Panc1 (cell line): ENCODE measurements at regions not wholly inside any gene's neighbourhood (a gene's known extent, or its start where the extent isn't known, plus 50 kb on each side); places are given as distances from the start of the nearest gene placed in this dataset.

Experiments used
- ATAC-seq: fragments of 200-7000 bp; cut with Tn5 transposase; 2 replicates; pipeline ENCODE4 v1.9.1; 2020; ENCODE audit warnings: mild to moderate bottlenecking, moderate library complexity
- BruUV-seq: library from RNA; stranded (reverse); fragments of 400-500 nt; replicated peaks from 2 replicates; lab custom pipeline; 2021; lab: Mats Ljungman, UMichigan
- CTCF ChIA-PET: fragments of 300-600 bp; sonication (Branson Sonifier 250); formaldehyde crosslinking; loops from one replicate; lab custom pipeline; 2022; ENCODE audit warnings: antibody characterized with exemption; lab: Charles Lee
- POLR2A ChIA-PET: fragments of 300-600 bp; sonication (Branson Sonifier 250); formaldehyde crosslinking; loops from one replicate; lab custom pipeline; 2022; ENCODE audit warnings: antibody characterized with exemption; lab: Charles Lee
- DNase-seq: peaks from one replicate; pipeline ENCODE4 v3.0.0-alpha.2; 2010; ENCODE audit warnings: low read depth, low spot score
- H3K27ac ChIP-seq: 2 replicates; pipeline ENCODE4 v1.5.1; 2011; ENCODE audit warnings: mild to moderate bottlenecking, low read length, inconsistent platforms
- H3K27me3 ChIP-seq: fragments of 200-500 bp; sonication (Bioruptor generic); 2 replicates; pipeline ENCODE4 v1.6.0; 2014; ENCODE audit warnings: low read length, inconsistent platforms; ENCODE audit not compliant: control insufficient read depth, insufficient read depth
- H3K36me3 ChIP-seq: fragments of 200-500 bp; sonication (Bioruptor generic); 2 replicates; pipeline ENCODE4 v1.5.1; 2014; ENCODE audit warnings: inconsistent platforms, mild to moderate bottlenecking, low read length, moderate library complexity; ENCODE audit not compliant: control insufficient read depth, insufficient read depth
- H3K4me1 ChIP-seq: 2 replicates; pipeline ENCODE4 v1.5.1; 2011; ENCODE audit warnings: inconsistent platforms, mild to moderate bottlenecking, low read length, moderate library complexity; ENCODE audit not compliant: control insufficient read depth, insufficient read depth
- H3K4me3 ChIP-seq, 2 experiments: 2 replicates each; pipeline ENCODE4 v1.5.1; 2011 to 2012; ENCODE audit warnings: low read depth in 2 of 2, low read length in 2 of 2, mild to moderate bottlenecking in 2 of 2, inconsistent platforms in 1 of 2, moderate library complexity in 1 of 2
- H3K9me3 ChIP-seq: fragments of 200-500 bp; sonication (Bioruptor generic); 2 replicates; pipeline ENCODE4 v1.5.1; 2014; ENCODE audit warnings: low read depth, mild to moderate bottlenecking, inconsistent platforms, low read length, moderate library complexity; ENCODE audit not compliant: control insufficient read depth, insufficient read depth
- POLR2AphosphoS5 ChIP-seq: IDR thresholded peaks from 2 replicates; pipeline ENCODE4 v1.6.1; 2012; ENCODE audit warnings: mild to moderate bottlenecking, low read depth, low read length, moderate library complexity
- SIN3A ChIP-seq: IDR thresholded peaks from 2 replicates; pipeline ENCODE4 v1.6.1; 2012; ENCODE audit warnings: low read depth, mild to moderate bottlenecking, low read length, moderate library complexity, borderline replicate concordance; ENCODE audit not compliant: insufficient read depth
- TCF7L2 ChIP-seq: IDR thresholded peaks from 2 replicates; pipeline ENCODE4 v1.6.1; 2011; ENCODE audit warnings: mild to moderate bottlenecking, low read depth, low read length, inconsistent platforms
- in situ Hi-C: cut with HindIII; loops from 2 replicates; pipeline ENCODE4 v1.10.0; 2016; ENCODE audit warnings: low sequenced_read_pairs, low pct_unique_long_range_greater_than_20kb
- intact Hi-C: fragments of 100-400 bp; cut with micrococcal nuclease; formaldehyde crosslinking; loops from one replicate; pipeline ENCODE4 v1.10.0; 2022; ENCODE audit not compliant: unreplicated experiment
- TF ChIP-seq, protein P1 (sequence below), 2 experiments: IDR thresholded peaks; 2 replicates each; pipeline ENCODE4 v1.6.1; 2011 to 2012; ENCODE audit warnings: low read depth in 2 of 2, control low read depth in 1 of 2, low read length in 1 of 2, mild to moderate bottlenecking in 1 of 2, moderate library complexity in 1 of 2; ENCODE audit not compliant: insufficient read depth in 1 of 2
- TF ChIP-seq, protein P2 (sequence below): fragments of 450-650 bp; IDR thresholded peaks from 2 replicates; pipeline ENCODE4 v1.5.1; 2017; ENCODE audit warnings: mild to moderate bottlenecking

DNA sequence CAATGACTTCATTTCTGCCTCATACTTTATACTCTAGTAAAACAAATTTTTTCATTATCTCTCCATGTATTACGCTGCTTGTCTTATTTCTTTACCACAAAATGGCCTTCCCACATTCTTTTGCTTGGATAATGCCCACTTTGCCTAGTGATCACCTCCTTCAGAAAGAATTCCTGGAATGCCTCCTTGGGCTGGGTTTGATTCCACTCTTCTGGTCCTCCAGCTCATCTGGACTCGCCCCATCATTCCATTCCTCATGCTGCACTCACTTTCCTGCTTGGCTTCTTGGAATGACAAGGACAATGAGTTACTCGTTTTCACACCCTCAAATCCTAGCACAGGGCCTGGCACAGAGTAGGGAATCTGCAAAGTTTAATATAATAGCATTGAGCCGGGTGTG, 475.1 kb upstream of the LARGE1 start:
- Histone ChIP-seq H3K4me1 (no peaks in the 10 kb centered on the region), H3K27me3 (no peaks in the 10 kb centered on the region), H3K9me3 (no peaks in the 10 kb centered on the region), H3K4me3 (no peak overlapping the region), H3K36me3 (no peaks in the 10 kb centered on the region), H3K27ac (no peak overlapping the region)
- TF ChIP-seq, protein P1, sequence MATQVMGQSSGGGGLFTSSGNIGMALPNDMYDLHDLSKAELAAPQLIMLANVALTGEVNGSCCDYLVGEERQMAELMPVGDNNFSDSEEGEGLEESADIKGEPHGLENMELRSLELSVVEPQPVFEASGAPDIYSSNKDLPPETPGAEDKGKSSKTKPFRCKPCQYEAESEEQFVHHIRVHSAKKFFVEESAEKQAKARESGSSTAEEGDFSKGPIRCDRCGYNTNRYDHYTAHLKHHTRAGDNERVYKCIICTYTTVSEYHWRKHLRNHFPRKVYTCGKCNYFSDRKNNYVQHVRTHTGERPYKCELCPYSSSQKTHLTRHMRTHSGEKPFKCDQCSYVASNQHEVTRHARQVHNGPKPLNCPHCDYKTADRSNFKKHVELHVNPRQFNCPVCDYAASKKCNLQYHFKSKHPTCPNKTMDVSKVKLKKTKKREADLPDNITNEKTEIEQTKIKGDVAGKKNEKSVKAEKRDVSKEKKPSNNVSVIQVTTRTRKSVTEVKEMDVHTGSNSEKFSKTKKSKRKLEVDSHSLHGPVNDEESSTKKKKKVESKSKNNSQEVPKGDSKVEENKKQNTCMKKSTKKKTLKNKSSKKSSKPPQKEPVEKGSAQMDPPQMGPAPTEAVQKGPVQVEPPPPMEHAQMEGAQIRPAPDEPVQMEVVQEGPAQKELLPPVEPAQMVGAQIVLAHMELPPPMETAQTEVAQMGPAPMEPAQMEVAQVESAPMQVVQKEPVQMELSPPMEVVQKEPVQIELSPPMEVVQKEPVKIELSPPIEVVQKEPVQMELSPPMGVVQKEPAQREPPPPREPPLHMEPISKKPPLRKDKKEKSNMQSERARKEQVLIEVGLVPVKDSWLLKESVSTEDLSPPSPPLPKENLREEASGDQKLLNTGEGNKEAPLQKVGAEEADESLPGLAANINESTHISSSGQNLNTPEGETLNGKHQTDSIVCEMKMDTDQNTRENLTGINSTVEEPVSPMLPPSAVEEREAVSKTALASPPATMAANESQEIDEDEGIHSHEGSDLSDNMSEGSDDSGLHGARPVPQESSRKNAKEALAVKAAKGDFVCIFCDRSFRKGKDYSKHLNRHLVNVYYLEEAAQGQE (IDR thresholded peaks at IDR 0.05; ENCODE audit: insufficient read depth in 1 of 2, low read depth in 2 of 2, low read length in 1 of 2): no peak
- TF ChIP-seq SIN3A: no peak
- TF ChIP-seq, protein P2, sequence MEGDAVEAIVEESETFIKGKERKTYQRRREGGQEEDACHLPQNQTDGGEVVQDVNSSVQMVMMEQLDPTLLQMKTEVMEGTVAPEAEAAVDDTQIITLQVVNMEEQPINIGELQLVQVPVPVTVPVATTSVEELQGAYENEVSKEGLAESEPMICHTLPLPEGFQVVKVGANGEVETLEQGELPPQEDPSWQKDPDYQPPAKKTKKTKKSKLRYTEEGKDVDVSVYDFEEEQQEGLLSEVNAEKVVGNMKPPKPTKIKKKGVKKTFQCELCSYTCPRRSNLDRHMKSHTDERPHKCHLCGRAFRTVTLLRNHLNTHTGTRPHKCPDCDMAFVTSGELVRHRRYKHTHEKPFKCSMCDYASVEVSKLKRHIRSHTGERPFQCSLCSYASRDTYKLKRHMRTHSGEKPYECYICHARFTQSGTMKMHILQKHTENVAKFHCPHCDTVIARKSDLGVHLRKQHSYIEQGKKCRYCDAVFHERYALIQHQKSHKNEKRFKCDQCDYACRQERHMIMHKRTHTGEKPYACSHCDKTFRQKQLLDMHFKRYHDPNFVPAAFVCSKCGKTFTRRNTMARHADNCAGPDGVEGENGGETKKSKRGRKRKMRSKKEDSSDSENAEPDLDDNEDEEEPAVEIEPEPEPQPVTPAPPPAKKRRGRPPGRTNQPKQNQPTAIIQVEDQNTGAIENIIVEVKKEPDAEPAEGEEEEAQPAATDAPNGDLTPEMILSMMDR: no peak
- no peak for TF ChIP-seq TCF7L2
- no peak for TF ChIP-seq POLR2AphosphoS5
- ChIA-PET CTCF (no interaction called here), POLR2A (no interaction called here)
- intact Hi-C loops (no loop called here), in situ Hi-C loops (no loop called here)
- DNase-seq (no peak), ATAC-seq (no peak)
- no TSS peak for BruUV-seq

DNA sequence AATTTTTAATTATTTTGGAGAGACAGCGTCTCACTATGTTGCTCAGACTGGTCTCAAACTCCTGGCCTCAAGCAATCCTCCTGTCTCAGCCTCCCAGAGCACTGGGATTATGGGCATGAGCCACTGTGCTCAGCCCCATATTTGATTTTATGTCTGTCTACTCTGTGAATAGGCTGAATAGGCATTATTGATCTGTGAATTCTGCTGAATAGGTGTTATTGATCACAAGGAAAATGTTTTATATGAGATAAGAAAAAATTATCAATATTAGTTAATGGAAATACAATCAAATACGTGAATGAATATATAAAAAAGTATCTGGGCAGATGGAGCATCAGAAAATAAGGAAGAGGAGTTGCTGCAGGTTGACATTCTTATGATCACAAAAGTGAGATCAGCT, 483.4 kb upstream of the LARGE1 start:
- ChIA-PET CTCF (no interaction called here), POLR2A (no interaction called here)
- DNase-seq: no peak
- Histone ChIP-seq H3K4me1 (no peaks in the 10 kb centered on the region), H3K9me3 (no peaks in the 10 kb centered on the region), H3K27ac (no peak overlapping the region), H3K36me3 (no peaks in the 10 kb centered on the region), H3K4me3 (no peak overlapping the region), H3K27me3 (no peaks in the 10 kb centered on the region)
- ATAC-seq: no peak
- TF ChIP-seq, protein P2: no peak
- TF ChIP-seq POLR2AphosphoS5: no peak
- TF ChIP-seq, protein P1 (IDR thresholded peaks at IDR 0.05; ENCODE audit: insufficient read depth in 1 of 2, low read depth in 2 of 2, low read length in 1 of 2): no peak
- in situ Hi-C loops (no loop called here), intact Hi-C loops (no loop called here)
- no TSS peak for BruUV-seq
